Aorta (tissue), 5 donors: ENCODE measurements at regions not wholly inside any gene's neighbourhood (a gene's known extent, or its start where the extent isn't known, plus 50 kb on each side); places are given as distances from the start of the nearest gene placed in this dataset.

Experiments
- ATAC-seq: fragments of 200-7000 bp; cut with Tn5 transposase; one replicate; pipeline ENCODE4 v1.9.1; 2022; ENCODE audit warnings: moderate library complexity; ENCODE audit not compliant: low FRiP score
- DNase-seq, 2 donors: peaks; one replicate each; pipeline ENCODE4 v3.0.0-alpha.2; 2020
- H3K27ac ChIP-seq, 2 donors: one replicate each; pipeline ENCODE4 v1.5.1; 2013; ENCODE audit warnings: low read length in 2 of 2, mild to moderate bottlenecking in 2 of 2, moderate library complexity in 2 of 2, control low read depth in 1 of 2, inconsistent platforms in 1 of 2, low read depth in 1 of 2
- H3K27me3 ChIP-seq, 2 donors: one replicate each; pipeline ENCODE4 v1.6.1; 2013; ENCODE audit warnings: control low read depth in 1 of 2, low read length in 1 of 2, mild to moderate bottlenecking in 1 of 2, moderate library complexity in 1 of 2; ENCODE audit not compliant: insufficient read depth in 2 of 2, control insufficient read depth in 1 of 2
- H3K36me3 ChIP-seq, 2 donors: one replicate each; pipeline ENCODE4 v1.6.1; 2013; ENCODE audit warnings: control low read depth in 1 of 2, low read length in 1 of 2, mild to moderate bottlenecking in 1 of 2; ENCODE audit not compliant: insufficient read depth in 2 of 2, control insufficient read depth in 1 of 2
- H3K4me1 ChIP-seq, 2 donors: one replicate each; pipeline ENCODE4 v1.6.1; 2013; ENCODE audit warnings: low read length in 2 of 2, control low read depth in 1 of 2, mild to moderate bottlenecking in 1 of 2, moderate library complexity in 1 of 2; ENCODE audit not compliant: insufficient read depth in 2 of 2, control insufficient read depth in 1 of 2
- H3K4me3 ChIP-seq, 2 donors: one replicate each; pipeline ENCODE4 v1.5.1; 2013; ENCODE audit warnings: low read length in 2 of 2, control low read depth in 1 of 2, mild to moderate bottlenecking in 1 of 2
- H3K9me3 ChIP-seq: one replicate; pipeline ENCODE4 v1.6.1; 2013; ENCODE audit warnings: mild to moderate bottlenecking, low read length; ENCODE audit not compliant: control insufficient read depth
- WGBS, 2 donors: extraction: QIAGEN DNeasy Blood & Tissue Kit; methylation state at CpG; one replicate each; pipeline ENCODE4 v1.1.7; 2013; 5-methylcytosine and 5-hydroxymethylcytosine counted together
- intact Hi-C, 2 donors: fragments of 100-400 bp; cut with DNase I; formaldehyde crosslinking; loops; one replicate each; pipeline versions ENCODE4 v1.14.2 to v1.15.0; 2022
- donor health status: healthy with polysubstance abuse.
- donor health status: Bipolar disorder and iron deficiency.
- donor health status: DM: no; HTN: no; CAD: no.
- donor health status: DM: no; HTN: no; CAD: no.
- donor health status: DM: yes; HTN: yes; CAD: no.

DNA sequence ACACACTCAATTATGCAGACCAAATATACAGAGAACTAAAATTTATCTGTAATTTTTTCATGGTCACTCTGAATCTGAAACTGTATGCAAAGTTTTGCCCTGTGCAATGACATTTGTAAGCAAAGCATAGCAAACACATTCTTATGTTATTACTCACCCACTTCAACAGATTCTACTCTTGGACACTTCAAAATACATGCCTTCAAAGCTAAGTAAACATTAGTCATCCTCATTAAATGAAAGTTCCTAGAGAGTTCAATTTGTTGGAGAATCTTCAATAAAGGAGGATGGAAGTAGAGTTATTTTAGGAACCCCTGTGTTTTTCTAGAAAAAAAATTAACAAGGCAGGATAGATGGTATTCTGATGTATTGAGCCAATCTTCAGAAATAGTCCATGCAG is 639.7 kb upstream of the C9orf72 start:
- no peak for DNase-seq
- ATAC-seq, result no peak
- intact Hi-C loops, result no loop called here

DNA sequence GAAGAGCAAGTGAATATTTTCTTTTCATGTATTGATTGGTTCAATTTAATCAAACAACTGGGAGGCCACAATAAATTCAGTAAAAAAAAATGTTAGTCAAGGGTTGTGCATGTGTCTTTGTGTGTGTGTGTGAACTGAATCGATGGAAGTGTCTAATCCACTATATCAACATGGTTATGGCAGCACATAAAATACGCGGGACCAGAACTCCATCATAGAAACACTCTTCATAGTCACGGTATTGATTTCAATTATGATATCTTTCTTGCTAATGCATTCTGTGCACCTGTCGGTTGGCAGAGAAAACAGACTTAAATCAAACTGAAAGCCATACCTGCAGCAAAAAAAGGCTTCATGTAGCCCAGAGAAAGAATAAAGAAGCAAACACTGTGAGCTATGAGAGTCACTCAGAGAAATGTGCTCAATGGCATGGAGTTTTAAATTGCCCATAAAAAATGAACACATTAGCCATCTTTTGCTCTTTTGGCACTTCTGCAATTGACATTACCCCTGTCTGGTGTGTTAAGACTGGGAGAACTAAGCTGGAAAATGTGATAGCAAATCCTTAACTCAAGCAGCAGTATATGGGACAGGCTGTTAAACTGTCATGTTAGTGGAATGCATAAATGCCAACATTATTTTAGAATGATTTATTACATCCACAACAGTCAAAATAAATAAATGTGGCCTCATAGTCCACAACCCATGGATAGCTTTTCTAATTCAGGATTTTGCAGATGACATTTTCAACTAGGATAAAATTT is 642.4 kb upstream of the C9orf72 start:
- Histone ChIP-seq H3K27me3 (no peaks in the 10 kb centered on the region), H3K4me1 (no peaks in the 10 kb centered on the region), H3K27ac (no peak overlapping the region), H3K36me3 (no peaks in the 10 kb centered on the region), H3K4me3 (no peak overlapping the region), H3K9me3 (no peaks in the 10 kb centered on the region)
- ATAC-seq (no peak), DNase-seq (no peak)
- WGBS, 2 donors, result 73 to 85% methylated on average over 5 of the region's 5 CpGs
- intact Hi-C loops, result no loop called here

More for the DNA sequence above, 639.7 kb upstream of the C9orf72 start:
- Histone ChIP-seq H3K4me3 (no peak overlapping the region), H3K9me3 (no peaks in the 10 kb centered on the region), H3K36me3 (no peaks in the 10 kb centered on the region), H3K4me1 (no peaks in the 10 kb centered on the region), H3K27me3 (no peaks in the 10 kb centered on the region), H3K27ac (no peak overlapping the region)

- Histone ChIP-seq H3K4me3 (no peak overlapping the region), H3K36me3 (no peaks in the 10 kb centered on the region), H3K27me3 (no peaks in the 10 kb centered on the region), H3K9me3 (no peaks in the 10 kb centered on the region), H3K27ac (no peak overlapping the region), H3K4me1 (no peaks in the 10 kb centered on the region)
- WGBS, 2 donors, result 92 to 97% methylated on average over 1 of the region's 1 CpG
- intact Hi-C loops, result no loop called here
- DNase-seq (no peak), ATAC-seq (no peak)
These were observed 659.4 kb upstream of the C9orf72 start for GRCh38 chr9:28232686-28233085.

DNA sequence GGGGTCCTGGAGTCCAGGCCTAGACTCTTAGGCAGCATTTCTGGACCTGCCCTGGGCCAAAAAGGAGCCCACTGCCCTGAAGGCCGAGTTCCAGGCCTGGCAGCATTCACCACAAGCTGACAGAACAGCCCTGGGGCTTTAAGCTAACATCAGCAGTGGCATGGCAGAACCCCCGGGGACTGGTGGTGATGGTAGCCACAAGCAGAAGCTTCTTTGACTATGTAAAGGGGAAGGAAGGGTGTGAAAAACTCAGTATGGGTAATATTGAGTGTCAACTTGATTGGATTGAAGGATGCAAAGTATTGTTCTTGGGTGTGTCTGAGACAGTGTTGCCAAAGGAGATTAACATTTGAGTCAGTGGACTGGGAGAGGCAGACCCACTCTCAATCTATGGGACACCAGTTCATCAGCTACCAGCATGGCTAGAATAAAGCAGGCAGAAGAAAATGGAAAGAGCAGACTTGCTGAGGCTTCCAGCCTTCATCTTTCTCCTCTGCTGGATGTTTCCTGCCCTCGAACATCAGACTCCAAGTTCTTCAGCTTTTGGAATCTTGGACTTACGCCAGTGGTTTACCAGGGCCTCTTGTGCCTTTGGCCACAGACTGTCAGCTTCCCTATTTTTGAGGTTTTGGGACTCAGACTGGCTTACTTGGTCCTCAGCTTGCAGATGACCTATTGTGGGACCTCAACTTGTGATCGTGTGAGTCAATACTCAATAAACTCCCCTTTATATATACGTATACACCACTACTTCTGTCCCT is 661.0 kb upstream of the C9orf72 start:
- Histone ChIP-seq H3K4me1 (no peaks in the 10 kb centered on the region), H3K27me3 (no peaks in the 10 kb centered on the region), H3K36me3 (no peaks in the 10 kb centered on the region), H3K27ac (no peak overlapping the region), H3K9me3 (no peaks in the 10 kb centered on the region), H3K4me3 (no peak overlapping the region)
- ATAC-seq, result no peak
- 64 to 69% methylated on average over 6 of the region's 6 CpGs for WGBS, 2 donors
- intact Hi-C loops, result no loop called here
- DNase-seq, result no peak

DNA sequence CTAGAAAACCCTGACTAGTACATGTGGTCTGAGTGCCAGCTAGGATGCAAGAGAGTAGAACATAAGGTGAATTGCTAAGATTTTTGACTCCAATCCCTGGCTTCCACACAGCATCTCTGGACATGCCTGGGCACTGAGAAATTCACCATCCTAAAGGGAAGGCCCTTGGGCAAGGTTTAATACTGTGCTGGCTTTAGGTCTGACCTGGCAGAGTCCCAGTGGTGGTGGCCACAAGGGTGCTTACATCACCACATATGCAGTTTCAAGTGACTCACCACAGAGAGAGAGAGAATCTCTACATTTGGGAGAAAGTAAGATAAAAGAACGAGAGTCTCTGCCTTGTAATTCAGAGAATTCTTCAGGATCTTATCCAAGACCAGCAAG is 661.6 kb upstream of the C9orf72 start:
- DNase-seq, result no peak
- Histone ChIP-seq H3K36me3 (no peaks in the 10 kb centered on the region), H3K4me3 (no peak overlapping the region), H3K27ac (no peak overlapping the region), H3K27me3 (no peaks in the 10 kb centered on the region), H3K4me1 (no peaks in the 10 kb centered on the region), H3K9me3 (no peaks in the 10 kb centered on the region)
- 19 to 30% methylated on average over 1 of the region's 1 CpG for WGBS, 2 donors
- intact Hi-C loops, result no loop called here
- no peak for ATAC-seq

DNA sequence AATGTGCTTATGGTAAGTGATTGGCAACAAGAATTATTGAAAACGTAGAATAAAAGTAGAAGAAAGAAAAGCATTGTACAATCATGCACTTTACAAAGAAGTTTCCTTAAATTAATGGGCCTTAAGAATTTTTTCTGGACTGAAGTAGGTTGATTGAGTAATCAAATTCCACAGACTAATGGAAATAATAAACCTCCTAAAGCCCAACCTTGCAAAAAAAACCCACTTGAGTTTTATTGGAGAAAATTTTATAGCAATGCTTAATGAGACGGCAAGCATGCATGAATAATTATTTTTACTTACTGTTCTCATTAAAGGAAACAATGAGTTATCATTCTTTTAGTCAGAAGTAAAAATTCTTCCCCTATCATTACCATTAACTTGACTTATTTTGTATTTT is 676.1 kb upstream of the C9orf72 start:
- no peak for ATAC-seq
- Histone ChIP-seq H3K27ac (no peak overlapping the region), H3K4me1 (no peaks in the 10 kb centered on the region), H3K9me3 (no peaks in the 10 kb centered on the region), H3K36me3 (no peaks in the 10 kb centered on the region), H3K27me3 (no peaks in the 10 kb centered on the region), H3K4me3 (no peak overlapping the region)
- WGBS, 2 donors, result 56 to 57% methylated on average over 2 of the region's 2 CpGs
- DNase-seq, result no peak
- intact Hi-C loops, result no loop called here

GRCh38 chr9:28255174-28255573 is 681.9 kb upstream of the C9orf72 start:
- Histone ChIP-seq H3K9me3 (no peaks in the 10 kb centered on the region), H3K27ac (no peak overlapping the region), H3K27me3 (no peaks in the 10 kb centered on the region), H3K4me3 (no peak overlapping the region), H3K4me1 (no peaks in the 10 kb centered on the region), H3K36me3 (no peaks in the 10 kb centered on the region)
- ATAC-seq, result no peak
- DNase-seq, result no peak
- WGBS, 2 donors, result 80 to 82% methylated on average over 3 of the region's 3 CpGs
- intact Hi-C loops, result no loop called here

DNA sequence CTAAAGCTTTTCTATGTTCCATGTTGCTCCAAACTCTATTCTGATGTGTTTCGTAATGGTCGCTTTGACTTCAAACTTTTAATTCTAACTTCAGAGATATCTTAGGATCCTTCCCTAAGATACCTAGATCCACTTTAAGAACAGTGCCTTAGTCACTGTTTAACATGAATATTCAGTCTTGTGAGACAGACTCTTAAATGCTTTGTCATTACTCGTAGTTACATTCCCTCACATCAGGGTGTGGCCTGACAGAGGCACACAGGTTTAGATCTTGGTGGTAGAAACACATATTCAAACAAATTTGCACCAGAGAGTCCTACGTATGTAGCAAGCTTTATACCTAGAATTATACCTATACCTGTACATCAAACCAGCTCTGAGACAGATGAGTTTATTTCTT is 687.0 kb upstream of the C9orf72 start:
- Histone ChIP-seq H3K27ac (no peak overlapping the region), H3K9me3 (no peaks in the 10 kb centered on the region), H3K36me3 (no peaks in the 10 kb centered on the region), H3K27me3 (no peaks in the 10 kb centered on the region), H3K4me3 (no peak overlapping the region), H3K4me1 (no peaks in the 10 kb centered on the region)
- DNase-seq (no peak), ATAC-seq (no peak)
- intact Hi-C loops, result no loop called here
- 87 to 88% methylated on average over 4 of the region's 4 CpGs for WGBS, 2 donors

- WGBS, 2 donors, result 87 to 92% methylated on average over 4 of the region's 4 CpGs
- Histone ChIP-seq H3K36me3 (no peaks in the 10 kb centered on the region), H3K27ac (no peak overlapping the region), H3K4me3 (no peak overlapping the region), H3K27me3 (no peaks in the 10 kb centered on the region), H3K4me1 (no peaks in the 10 kb centered on the region), H3K9me3 (no peaks in the 10 kb centered on the region)
- intact Hi-C loops, result no loop called here
- no peak for DNase-seq
- ATAC-seq, result no peak
These were observed 691.1 kb upstream of the C9orf72 start for GRCh38 chr9:28264368-28264767.
